K562 (cell line): ENCODE measurements at regions not wholly inside any gene's neighbourhood (a gene's known extent, or its start where the extent isn't known, plus 50 kb on each side); places are given as distances from the start of the nearest gene placed in this dataset.

Experiments used
- CBFA2T3 ChIP-seq: fragments of 450-650 bp; IDR thresholded peaks from 2 replicates; pipeline ENCODE4 v1.6.1; 2017
- CUX1 ChIP-seq: fragments of 200-800 bp; sonication (Bioruptor generic); IDR thresholded peaks from 2 replicates; pipeline ENCODE4 v1.6.1; 2016; ENCODE audit warnings: missing genetic modification characterization, missing compliant biosample characterization
- MYBL2 ChIP-seq, 2 experiments: fragments of 450-650 bp in 1 of 2; sonication (generic) in 1 of 2; formaldehyde crosslinking in 1 of 2; IDR thresholded peaks; 2 replicates each; pipeline versions ENCODE4 v1.6.1 to v1.8.1; 2017 to 2022; ENCODE audit warnings: borderline replicate concordance in 1 of 2, inconsistent platforms in 1 of 2, low read depth in 1 of 2, mild to moderate bottlenecking in 1 of 2, missing genetic modification reagents in 1 of 2, moderate library complexity in 1 of 2
- RBFOX2 ChIP-seq: fragments of 200-400 bp; formaldehyde crosslinking; IDR thresholded peaks from 2 replicates; pipeline ENCODE4 v1.6.1; 2017; ENCODE audit warnings: low read depth, mild to moderate bottlenecking, low read length, moderate library complexity
- TEAD4 ChIP-seq, 2 experiments: sonication (generic) in 1 of 2; formaldehyde crosslinking in 1 of 2; IDR thresholded peaks; 2 replicates each; pipeline versions ENCODE4 v1.6.1 to v1.8.0; 2012 to 2022; ENCODE audit warnings: borderline replicate concordance in 1 of 2, inconsistent platforms in 1 of 2, low read length in 1 of 2, mild to moderate bottlenecking in 1 of 2, missing genetic modification reagents in 1 of 2
- TFE3 ChIP-seq: fragments of 450-650 bp; formaldehyde crosslinking; IDR thresholded peaks from 2 replicates; pipeline ENCODE4 v1.4.0; 2020; ENCODE audit warnings: mild to moderate bottlenecking, mixed read lengths
- TRIM24 ChIP-seq, 2 experiments: fragments of 450-650 bp; IDR thresholded peaks; 2 replicates each; pipeline ENCODE4 v1.6.1; 2016
- ZBTB40 ChIP-seq, 2 experiments: fragments of 450-650 bp in 1 of 2; sonication (generic) in 1 of 2; formaldehyde crosslinking in 1 of 2; IDR thresholded peaks; 2 replicates each; pipeline versions ENCODE4 v1.7.1 to v1.9.0; 2016 to 2022; ENCODE audit warnings: inconsistent platforms in 1 of 2, mild to moderate bottlenecking in 1 of 2, missing genetic modification reagents in 1 of 2
- ZNF707 ChIP-seq: fragments of 250-450 bp; sonication (Bioruptor Pico); conservative IDR thresholded peaks from 2 replicates; pipeline ENCODE4 v1.8.0; 2022; ENCODE audit warnings: inconsistent platforms, mild to moderate bottlenecking, moderate library complexity

GRCh38 chr20:36091561-36092397, 62.8 kb upstream of the EPB41L1 start (continued):
- TF ChIP-seq ZBTB40 (IDR thresholded peaks at IDR 0.05) (0 out of 2 replicates have a peak, but pooled peaks have one; percentile 25), ZBTB40 (CRISPR knock-in tag; IDR thresholded peaks at IDR 0.05) (no peak), RBFOX2 (peak; percentile 33), TEAD4 (IDR thresholded peaks at IDR 0.05; ENCODE audit: low read length) (peak; percentile 43; the same call in 1 of the 2 replicates), TEAD4 (CRISPR knock-in tag; IDR thresholded peaks at IDR 0.05; ENCODE audit: borderline replicate concordance) (no peak), MYBL2 (IDR thresholded peaks at IDR 0.05; ENCODE audit: low read depth) (no peak), MYBL2 (CRISPR knock-in tag; IDR thresholded peaks at IDR 0.05; ENCODE audit: borderline replicate concordance) (no peak), TFE3 (no peak), TRIM24 (IDR thresholded peaks at IDR 0.05) (no peak), CUX1 (CRISPR knock-in tag) (no peak), CBFA2T3 (peak; percentile 37), ZNF707 (no peak)
